HEK293T (cell line): ENCODE measurements at regions not wholly inside any gene's neighbourhood (a gene's known extent, or its start where the extent isn't known, plus 50 kb on each side); places are given as distances from the start of the nearest gene placed in this dataset.

Source experiments
- CTBP1 ChIP-seq: fragments of 450-650 bp; IDR thresholded peaks from 2 replicates; pipeline ENCODE4 v1.6.1; 2016; ENCODE audit warnings: borderline replicate concordance
- ELF4 ChIP-seq: fragments of 450-650 bp; IDR thresholded peaks from 2 replicates; pipeline ENCODE4 v1.6.1; 2017; ENCODE audit warnings: antibody characterized with exemption
- FOXA1 ChIP-seq: fragments of 450-650 bp; IDR thresholded peaks from 2 replicates; pipeline ENCODE4 v1.6.1; 2016; ENCODE audit warnings: mild to moderate bottlenecking
- FOXK2 ChIP-seq: fragments of 450-650 bp; IDR thresholded peaks from 2 replicates; pipeline ENCODE4 v1.6.1; 2016; ENCODE audit warnings: mild to moderate bottlenecking
- SP1 ChIP-seq: fragments of 450-650 bp; IDR thresholded peaks from 2 replicates; pipeline ENCODE4 v1.6.1; 2017
- SUZ12 ChIP-seq: fragments of 450-650 bp; IDR thresholded peaks from 2 replicates; pipeline ENCODE4 v1.6.1; 2016; ENCODE audit warnings: mild to moderate bottlenecking
- TARDBP ChIP-seq: fragments of 450-650 bp; IDR thresholded peaks from 2 replicates; pipeline ENCODE4 v1.6.1; 2016
- ZNF384 ChIP-seq: fragments of 450-650 bp; IDR thresholded peaks from 2 replicates; pipeline ENCODE4 v1.6.1; 2016
- TF ChIP-seq, protein P1 (sequence below): fragments of 450-650 bp; IDR thresholded peaks from 2 replicates; pipeline ENCODE4 v1.6.1; 2016

DNA sequence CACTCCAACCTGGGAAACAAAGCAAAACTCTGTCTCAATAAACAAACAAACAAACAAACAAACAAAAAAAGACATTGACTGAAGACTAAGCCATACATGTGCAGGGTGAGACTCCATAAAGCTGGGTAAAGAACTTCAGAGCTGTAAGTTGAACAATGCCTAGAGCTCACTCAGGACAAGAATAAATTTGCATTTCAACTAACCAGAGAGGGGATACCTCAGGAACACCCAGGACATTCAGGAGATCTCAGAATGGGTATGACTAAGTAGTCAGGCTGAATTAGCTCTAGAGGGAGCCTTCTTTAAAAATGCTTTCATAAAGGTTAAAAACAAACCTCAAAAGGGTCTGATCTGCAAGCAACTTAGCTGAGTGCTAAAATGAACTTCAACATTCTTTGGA, 267.7 kb upstream of the DIO3 start:
- TF ChIP-seq TARDBP (no peak), SP1 (no peak), FOXK2 (no peak), ELF4 (no peak), ZNF384 (no peak), CTBP1 (no peak), FOXA1 (no peak), SUZ12 (no peak)
- TF ChIP-seq, protein P1, sequence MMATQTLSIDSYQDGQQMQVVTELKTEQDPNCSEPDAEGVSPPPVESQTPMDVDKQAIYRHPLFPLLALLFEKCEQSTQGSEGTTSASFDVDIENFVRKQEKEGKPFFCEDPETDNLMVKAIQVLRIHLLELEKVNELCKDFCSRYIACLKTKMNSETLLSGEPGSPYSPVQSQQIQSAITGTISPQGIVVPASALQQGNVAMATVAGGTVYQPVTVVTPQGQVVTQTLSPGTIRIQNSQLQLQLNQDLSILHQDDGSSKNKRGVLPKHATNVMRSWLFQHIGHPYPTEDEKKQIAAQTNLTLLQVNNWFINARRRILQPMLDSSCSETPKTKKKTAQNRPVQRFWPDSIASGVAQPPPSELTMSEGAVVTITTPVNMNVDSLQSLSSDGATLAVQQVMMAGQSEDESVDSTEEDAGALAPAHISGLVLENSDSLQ = no peak
